HUES6 (cell line): ENCODE measurements at regions not wholly inside any gene's neighbourhood (a gene's known extent, or its start where the extent isn't known, plus 50 kb on each side); places are given as distances from the start of the nearest gene placed in this dataset.

Experiments used
- H3K27ac ChIP-seq: 2 replicates; pipeline ENCODE4 v1.7.0; 2013; ENCODE audit warnings: low read depth, mild to moderate bottlenecking, low read length, inconsistent platforms
- H3K27me3 ChIP-seq: 2 replicates; pipeline ENCODE4 v1.6.1; 2013; ENCODE audit warnings: low read length; ENCODE audit not compliant: control insufficient read depth, insufficient read depth
- H3K36me3 ChIP-seq: 2 replicates; pipeline ENCODE4 v1.6.1; 2013; ENCODE audit warnings: low read length; ENCODE audit not compliant: control insufficient read depth, insufficient read depth
- H3K4me1 ChIP-seq: 2 replicates; pipeline ENCODE4 v1.6.1; 2013; ENCODE audit warnings: low read length; ENCODE audit not compliant: control insufficient read depth, insufficient read depth
- H3K4me3 ChIP-seq: 2 replicates; pipeline ENCODE4 v1.5.1; 2013; ENCODE audit warnings: low read depth, low read length
- H3K9ac ChIP-seq: one replicate; pipeline ENCODE4 v1.6.1; 2013; ENCODE audit warnings: mild to moderate bottlenecking, low read length
- H3K9me3 ChIP-seq: 2 replicates; pipeline ENCODE4 v1.6.1; 2013; ENCODE audit warnings: low read depth, low read length; ENCODE audit not compliant: control insufficient read depth, insufficient read depth

GRCh38 chr3:145357453-145357852 lies 803.5 kb downstream of the PLOD2 start:
- Histone ChIP-seq H3K27ac (no peak overlapping the region), H3K4me1 (no peaks in the 10 kb centered on the region)

GRCh38 chr3:145359040-145359439 lies 801.9 kb downstream of the PLOD2 start:
- H3K9ac ChIP-seq, result no peak overlapping the region
- no peaks in the 10 kb centered on the region for H3K27me3 ChIP-seq
- peaks cover 43% of the 10 kb centered on the region for H3K9me3 ChIP-seq
- no peak overlapping the region for H3K4me3 ChIP-seq
- H3K4me1 ChIP-seq, result no peaks in the 10 kb centered on the region
- H3K27ac ChIP-seq, result no peak overlapping the region
- peaks cover 3% of the 10 kb centered on the region; the same call in 1 of the 2 replicates for H3K36me3 ChIP-seq

More at GRCh38 chr3:145357453-145357852, 803.5 kb downstream of the PLOD2 start:
- Histone ChIP-seq H3K4me3 (no peak overlapping the region), H3K36me3 (peaks cover 3% of the 10 kb centered on the region; the same call in 1 of the 2 replicates), H3K9ac (no peak overlapping the region), H3K9me3 (peaks cover 49% of the 10 kb centered on the region), H3K27me3 (no peaks in the 10 kb centered on the region)

GRCh38 chr3:145368748-145369147 lies 792.2 kb downstream of the PLOD2 start:
- H3K36me3 ChIP-seq, result no peaks in the 10 kb centered on the region
- no peak overlapping the region for H3K9ac ChIP-seq
- no peaks in the 10 kb centered on the region for H3K4me1 ChIP-seq
- no peak overlapping the region for H3K27ac ChIP-seq
- H3K9me3 ChIP-seq, result 0 out of 2 replicates have a peak, but pooled peaks cover 2% of the 10 kb centered on the region
- H3K4me3 ChIP-seq, result no peak overlapping the region
- H3K27me3 ChIP-seq, result no peaks in the 10 kb centered on the region

GRCh38 chr3:145370870-145371269 lies 790.1 kb downstream of the PLOD2 start:
- H3K4me3 ChIP-seq, result no peak overlapping the region
- no peaks in the 10 kb centered on the region for H3K36me3 ChIP-seq
- H3K9me3 ChIP-seq, result 0 out of 2 replicates have a peak, but pooled peaks cover 2% of the 10 kb centered on the region
- H3K9ac ChIP-seq, result no peak overlapping the region
- H3K27me3 ChIP-seq, result no peaks in the 10 kb centered on the region
- H3K4me1 ChIP-seq, result no peaks in the 10 kb centered on the region
- H3K27ac ChIP-seq, result no peak overlapping the region

- Histone ChIP-seq H3K4me3 (no peak overlapping the region), H3K9ac (no peak overlapping the region), H3K4me1 (no peaks in the 10 kb centered on the region), H3K36me3 (no peaks in the 10 kb centered on the region), H3K9me3 (no peaks in the 10 kb centered on the region), H3K27me3 (no peaks in the 10 kb centered on the region), H3K27ac (no peak overlapping the region)
Measured at GRCh38 chr3:145377301-145377700, 783.7 kb downstream of the PLOD2 start.

- Histone ChIP-seq H3K4me1 (no peaks in the 10 kb centered on the region), H3K4me3 (no peak overlapping the region), H3K27ac (peak overlapping the region; percentile 53; the same call in 1 of the 2 replicates), H3K9ac (no peak overlapping the region), H3K9me3 (no peaks in the 10 kb centered on the region), H3K36me3 (no peaks in the 10 kb centered on the region), H3K27me3 (no peaks in the 10 kb centered on the region)
Measured at GRCh38 chr3:145383416-145383815, 777.6 kb downstream of the PLOD2 start.

- Histone ChIP-seq H3K4me1 (no peaks in the 10 kb centered on the region), H3K9me3 (0 out of 2 replicates have a peak, but pooled peaks cover under 1% of the 10 kb centered on the region), H3K27ac (no peak overlapping the region), H3K9ac (no peak overlapping the region), H3K4me3 (no peak overlapping the region), H3K27me3 (no peaks in the 10 kb centered on the region), H3K36me3 (no peaks in the 10 kb centered on the region)
Measured at GRCh38 chr3:145384307-145384706, 776.7 kb downstream of the PLOD2 start.

GRCh38 chr3:145387211-145387610 lies 773.8 kb downstream of the PLOD2 start:
- no peak overlapping the region for H3K27ac ChIP-seq
- no peak overlapping the region for H3K4me3 ChIP-seq
- H3K9me3 ChIP-seq, result peaks cover 6% of the 10 kb centered on the region; the same call in 1 of the 2 replicates
- no peaks in the 10 kb centered on the region for H3K4me1 ChIP-seq
- H3K36me3 ChIP-seq, result no peaks in the 10 kb centered on the region
- H3K27me3 ChIP-seq, result no peaks in the 10 kb centered on the region
- H3K9ac ChIP-seq, result no peak overlapping the region

- H3K9ac ChIP-seq, result no peak overlapping the region
- H3K36me3 ChIP-seq, result no peaks in the 10 kb centered on the region
- H3K4me1 ChIP-seq, result no peaks in the 10 kb centered on the region
- H3K4me3 ChIP-seq, result no peak overlapping the region
- no peaks in the 10 kb centered on the region for H3K27me3 ChIP-seq
- H3K9me3 ChIP-seq, result no peaks in the 10 kb centered on the region
- H3K27ac ChIP-seq, result no peak overlapping the region
Measured at GRCh38 chr3:145395421-145395820, 765.6 kb downstream of the PLOD2 start.

- Histone ChIP-seq H3K36me3 (no peaks in the 10 kb centered on the region), H3K27ac (no peak overlapping the region), H3K9ac (no peak overlapping the region), H3K9me3 (no peaks in the 10 kb centered on the region), H3K4me3 (no peak overlapping the region), H3K4me1 (no peaks in the 10 kb centered on the region), H3K27me3 (no peaks in the 10 kb centered on the region)
Measured at GRCh38 chr3:145411605-145412004, 749.4 kb downstream of the PLOD2 start.

- H3K27ac ChIP-seq, result no peak overlapping the region
- H3K9me3 ChIP-seq, result no peaks in the 10 kb centered on the region
- no peak overlapping the region for H3K9ac ChIP-seq
- H3K4me1 ChIP-seq, result no peaks in the 10 kb centered on the region
- no peak overlapping the region for H3K4me3 ChIP-seq
- H3K27me3 ChIP-seq, result no peaks in the 10 kb centered on the region
- H3K36me3 ChIP-seq, result no peaks in the 10 kb centered on the region
Measured at GRCh38 chr3:145417678-145418077, 743.3 kb downstream of the PLOD2 start.

- no peak overlapping the region for H3K27ac ChIP-seq
- H3K9me3 ChIP-seq, result no peaks in the 10 kb centered on the region
- H3K9ac ChIP-seq, result no peak overlapping the region
- H3K4me1 ChIP-seq, result no peaks in the 10 kb centered on the region
- no peaks in the 10 kb centered on the region for H3K27me3 ChIP-seq
- no peaks in the 10 kb centered on the region for H3K36me3 ChIP-seq
- H3K4me3 ChIP-seq, result no peak overlapping the region
Measured at GRCh38 chr3:145422556-145422955, 738.4 kb downstream of the PLOD2 start.
